ENCODE measurements at regions not wholly inside any gene's neighbourhood (a gene's known extent, or its start where the extent isn't known, plus 50 kb on each side); places are given as distances from the start of the nearest gene placed in this dataset.

- no peak for TF ChIP-seq POLR2A (IDR thresholded peaks at IDR 0.05)
- TF ChIP-seq CTCF (IDR thresholded peaks at IDR 0.05), result no peak
These were observed 66.8 kb downstream of the SOX1 start for GRCh38 chr13:112133499-112134390.
